CD14-positive monocyte (primary cell): ENCODE measurements at regions not wholly inside any gene's neighbourhood (a gene's known extent, or its start where the extent isn't known, plus 50 kb on each side); places are given as distances from the start of the nearest gene placed in this dataset.

Experiments
- DNase-seq, 3 donors: peaks; one replicate each; pipeline ENCODE4 v3.0.0-alpha.2; 2011 to 2022
- H2AFZ ChIP-seq: 2 replicates; pipeline ENCODE4 v1.6.0; 2012; ENCODE audit warnings: mild to moderate bottlenecking, low read depth, low read length, inconsistent platforms; ENCODE audit not compliant: insufficient read depth, poor library complexity, severe bottlenecking
- H3K27ac ChIP-seq, 2 donors: 1 replicate in 1 of 2; 2 replicates in 1 of 2; pipeline ENCODE4 v1.5.1; 2012 to 2013; ENCODE audit warnings: low read length in 2 of 2, control low read depth in 1 of 2, inconsistent platforms in 1 of 2, low read depth in 1 of 2, mild to moderate bottlenecking in 1 of 2
- H3K27me3 ChIP-seq, 2 donors: one replicate each; pipeline versions ENCODE4 v1.6.0 to v1.6.1; 2011 to 2013; ENCODE audit warnings: low read length in 2 of 2; ENCODE audit not compliant: control insufficient read depth in 2 of 2, insufficient read depth in 2 of 2
- H3K36me3 ChIP-seq, 2 donors: replicated peaks in 1 of 2; 1 replicate in 1 of 2; 2 replicates in 1 of 2; pipeline versions ENCODE4 v1.5.1 to v1.6.1; 2012 to 2013; ENCODE audit warnings: low read length in 2 of 2, control low read depth in 1 of 2, inconsistent platforms in 1 of 2, mild to moderate bottlenecking in 1 of 2; ENCODE audit not compliant: insufficient read depth in 2 of 2, control insufficient read depth in 1 of 2
- H3K4me1 ChIP-seq, 2 donors: 1 replicate in 1 of 2; 2 replicates in 1 of 2; pipeline versions ENCODE4 v1.5.1 to v1.6.1; 2012 to 2013; ENCODE audit warnings: low read length in 2 of 2, control low read depth in 1 of 2, inconsistent platforms in 1 of 2, mild to moderate bottlenecking in 1 of 2, moderate library complexity in 1 of 2; ENCODE audit not compliant: insufficient read depth in 2 of 2, control insufficient read depth in 1 of 2
- H3K4me2 ChIP-seq: replicated peaks from 2 replicates; pipeline ENCODE3; 2012; ENCODE audit warnings: low read length, moderate library complexity, mild to moderate bottlenecking; ENCODE audit not compliant: poor library complexity, severe bottlenecking; ENCODE audit errors: extremely low read depth
- H3K4me3 ChIP-seq, 3 experiments: fragments of 200-600 bp in 1 of 3; sonication (generic) in 1 of 3; replicated peaks in 1 of 3; 1 replicate in 2 of 3; 2 replicates in 1 of 3; pipeline ENCODE4 v1.5.1; 2011 to 2013; ENCODE audit warnings: low read length in 3 of 3, mild to moderate bottlenecking in 3 of 3, control low read depth in 2 of 3, low read depth in 2 of 3, inconsistent platforms in 1 of 3, moderate library complexity in 1 of 3
- H3K79me2 ChIP-seq: 2 replicates; pipeline ENCODE4 v1.6.0; 2012; ENCODE audit warnings: mild to moderate bottlenecking, control low read depth, inconsistent platforms, low read length, moderate library complexity; ENCODE audit not compliant: insufficient read depth
- H3K9ac ChIP-seq: 2 replicates; pipeline ENCODE4 v1.6.0; 2017; ENCODE audit warnings: low read length, mild to moderate bottlenecking; ENCODE audit not compliant: insufficient read depth, poor library complexity, severe bottlenecking
- H3K9me3 ChIP-seq, 2 donors: replicated peaks in 1 of 2; 1 replicate in 1 of 2; 2 replicates in 1 of 2; pipeline versions ENCODE4 v1.5.1 to v1.6.1; 2012 to 2013; ENCODE audit warnings: low read length in 2 of 2, control low read depth in 1 of 2; ENCODE audit not compliant: control insufficient read depth in 1 of 2, insufficient read depth in 1 of 2
- H4K20me1 ChIP-seq: 2 replicates; pipeline ENCODE4 v1.6.0; 2012; ENCODE audit warnings: mild to moderate bottlenecking, low read length, control low read depth, moderate library complexity; ENCODE audit not compliant: insufficient read depth
- H3K27ac Mint-ChIP-seq, 7 donors: one replicate each; pipeline ENCODE4 v1.8.0; 2020; ENCODE audit warnings: mild to moderate bottlenecking in 7 of 7, mixed read lengths in 7 of 7, moderate library complexity in 6 of 7, inconsistent platforms in 2 of 7
- H3K27me3 Mint-ChIP-seq, 3 donors: one replicate each; pipeline ENCODE4 v1.8.0; 2021 to 2022; ENCODE audit warnings: low read depth in 3 of 3, mild to moderate bottlenecking in 3 of 3, mixed read lengths in 3 of 3, moderate library complexity in 3 of 3, inconsistent platforms in 1 of 3
- H3K36me3 Mint-ChIP-seq, 2 donors: one replicate each; pipeline ENCODE4 v1.8.0; 2020; ENCODE audit warnings: mixed read lengths in 2 of 2, inconsistent platforms in 1 of 2, mild to moderate bottlenecking in 1 of 2
- H3K4me1 Mint-ChIP-seq: one replicate; pipeline ENCODE4 v1.8.0; 2020; ENCODE audit warnings: mild to moderate bottlenecking, mixed read lengths
- H3K4me3 Mint-ChIP-seq, 2 donors: one replicate each; pipeline ENCODE4 v1.8.0; 2020; ENCODE audit warnings: mild to moderate bottlenecking in 2 of 2, mixed read lengths in 2 of 2, moderate library complexity in 1 of 2
- H3K9me3 Mint-ChIP-seq, 7 donors: one replicate each; pipeline ENCODE4 v1.8.0; 2020 to 2022; ENCODE audit warnings: mixed read lengths in 7 of 7, mild to moderate bottlenecking in 6 of 7, moderate library complexity in 6 of 7, inconsistent platforms in 2 of 7
- CTCF ChIP-seq: fragments of 200-600 bp; IDR thresholded peaks from one replicate; pipeline ENCODE4 v1.8.0; 2022; ENCODE audit warnings: antibody characterized with exemption, mild to moderate bottlenecking
- WGBS: methylation state at CpG from one replicate; pipeline ENCODE4 v1.1.5; 2013; ENCODE audit warnings: missing lambda C conversion rate; ENCODE audit not compliant: insufficient coverage; 5-methylcytosine and 5-hydroxymethylcytosine counted together
- intact Hi-C, 2 donors: fragments of 100-400 bp; cut with micrococcal nuclease; formaldehyde crosslinking; loops; one replicate each; pipeline versions ENCODE4 v1.15.0 to v1.15.1; 2023

DNA sequence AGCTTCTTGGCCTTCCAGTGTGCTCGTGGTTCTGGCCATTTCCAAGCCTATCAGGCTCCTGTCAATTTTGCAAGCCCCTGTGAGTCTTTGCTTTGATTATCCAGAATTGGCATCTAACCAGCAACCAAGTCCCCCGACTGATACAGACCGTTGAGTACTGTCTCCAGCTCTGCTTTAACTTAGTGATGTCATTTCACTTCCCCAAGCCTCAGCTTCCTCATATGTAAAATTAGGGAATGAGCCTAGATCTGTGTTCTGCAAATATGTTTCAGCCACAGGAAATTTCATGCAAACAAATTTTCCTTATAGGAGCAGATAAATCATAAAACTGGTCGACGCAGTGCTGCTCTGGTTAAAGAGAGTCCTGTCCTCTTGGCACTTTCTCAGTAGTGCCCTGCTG is 60.1 kb upstream of the WSB1 start:
- H3K27ac Mint-ChIP-seq: peak overlapping the region; percentile 54 to 87 (median 82)
- Histone ChIP-seq H3K9me3 (no peaks in the 10 kb centered on the region), H3K4me1 (peaks cover 39 to 44% of the 10 kb centered on the region in 2 donors), H3K4me3 (peak overlapping the region in 1 of 3 experiments; percentile 33), H3K27me3 (no peaks in the 10 kb centered on the region), H3K36me3 (no peaks in the 10 kb centered on the region), H3K9ac (no peak overlapping the region), H3K79me2 (no peaks in the 10 kb centered on the region), H2AFZ (peak overlapping the region; percentile 55), H3K4me2 (peak overlapping the region; percentile 37), H3K27ac (peak overlapping the region in 1 of 2 donors; percentile 37), H4K20me1 (no peaks in the 10 kb centered on the region)
- H3K27me3 Mint-ChIP-seq: no peaks in the 10 kb centered on the region
- no peaks in the 10 kb centered on the region for H3K36me3 Mint-ChIP-seq
- peaks cover 41% of the 10 kb centered on the region for H3K4me1 Mint-ChIP-seq
- H3K9me3 Mint-ChIP-seq: peaks cover 0 to 1% (median 0%) of the 10 kb centered on the region in 7 donors
- DNase-seq: peak; percentile 38 to 74 (median 72)
- intact Hi-C loops: no loop called here
- TF ChIP-seq CTCF: no peak
- peak overlapping the region; percentile 51 to 67 for H3K4me3 Mint-ChIP-seq
- 45% methylated on average over 3 of the region's 5 CpGs for WGBS

DNA sequence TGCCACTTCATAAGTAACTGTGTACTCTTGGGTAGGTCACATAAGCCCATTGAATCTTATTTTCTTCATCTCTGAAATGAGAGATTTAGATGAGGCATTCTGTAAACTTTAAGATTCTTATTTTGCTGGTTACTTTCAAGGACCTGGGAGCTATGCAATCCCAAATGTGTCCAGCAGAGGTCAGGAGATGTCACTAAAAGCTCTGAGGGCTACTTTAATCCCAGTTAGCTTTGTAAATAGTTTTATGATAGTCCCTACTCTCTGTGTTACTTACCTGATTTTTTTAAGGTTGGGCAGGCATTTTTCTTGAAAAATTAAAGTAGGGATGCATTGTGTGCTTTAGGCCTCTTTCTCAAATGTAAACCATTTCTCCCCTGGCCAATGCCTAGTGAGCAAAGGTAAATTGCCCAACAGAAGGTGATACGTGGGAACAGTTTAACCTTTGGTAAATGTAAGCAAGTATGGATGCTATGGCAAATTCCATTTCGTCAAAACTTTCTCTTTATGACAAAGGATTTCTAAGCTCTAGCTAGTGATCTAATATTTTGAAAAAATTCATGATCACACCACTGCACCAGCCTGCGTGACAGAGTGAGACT is 57.1 kb upstream of the WSB1 start:
- peak; percentile 96 for TF ChIP-seq CTCF
- H3K27ac Mint-ChIP-seq: peak overlapping the region in 2 of 7 donors; percentile 15 to 41
- WGBS: no CpG with 5 or more reads among the region's 3 CpGs

More for the DNA sequence above, 57.1 kb upstream of the WSB1 start:
- intact Hi-C loops: loop anchor here (2.0 to 5.0 kb wide), 4 partner anchors 95 to 365 kb away; no protein-coding TSS in a partner anchor
- Mint-ChIP-seq H3K9me3 (peaks cover 0 to 1% (median 0%) of the 10 kb centered on the region in 7 donors), H3K27me3 (peaks cover 0 to 2% (median 0%) of the 10 kb centered on the region in 3 donors), H3K4me3 (no peak overlapping the region), H3K36me3 (peaks cover 2% of the 10 kb centered on the region in 2 donors), H3K4me1 (peaks cover 70% of the 10 kb centered on the region)
- no peaks in the 10 kb centered on the region for H3K36me3 ChIP-seq
- DNase-seq: peak; percentile 62 to 84 (median 72)
- H3K4me2 ChIP-seq: no peak overlapping the region
- no peak overlapping the region for H2AFZ ChIP-seq
- no peaks in the 10 kb centered on the region for H3K79me2 ChIP-seq
- peak overlapping the region in 1 of 2 donors; percentile 36 for H3K27ac ChIP-seq
- H3K27me3 ChIP-seq: no peaks in the 10 kb centered on the region
- peaks cover 69 to 75% of the 10 kb centered on the region in 2 donors for H3K4me1 ChIP-seq
- H3K9ac ChIP-seq: no peak overlapping the region
- no peaks in the 10 kb centered on the region for H3K9me3 ChIP-seq
- H3K4me3 ChIP-seq: no peak overlapping the region
- no peaks in the 10 kb centered on the region for H4K20me1 ChIP-seq
